DOHH2 (cell line): ENCODE measurements at regions not wholly inside any gene's neighbourhood (a gene's known extent, or its start where the extent isn't known, plus 50 kb on each side); places are given as distances from the start of the nearest gene placed in this dataset.

Experiments used
- EZH2phosphoT487 ChIP-seq: fragments of 200-600 bp; sonication (generic); IDR thresholded peaks from 2 replicates; pipeline ENCODE4 v1.6.1; 2017; ENCODE audit warnings: borderline replicate concordance, mild to moderate bottlenecking, antibody characterized with exemption, low read length, moderate library complexity, mixed read lengths
- TF ChIP-seq, protein P1 (sequence below): fragments of 200-600 bp; sonication (generic); IDR thresholded peaks from one replicate; pipeline ENCODE4 v1.5.1; 2014; ENCODE audit warnings: antibody characterized with exemption, mild to moderate bottlenecking, low read depth, low read length; ENCODE audit not compliant: poor library complexity, severe bottlenecking

GRCh38 chr4:104749062-104749461, 254.4 kb upstream of the CXXC4 start:
- TF ChIP-seq, protein P1, sequence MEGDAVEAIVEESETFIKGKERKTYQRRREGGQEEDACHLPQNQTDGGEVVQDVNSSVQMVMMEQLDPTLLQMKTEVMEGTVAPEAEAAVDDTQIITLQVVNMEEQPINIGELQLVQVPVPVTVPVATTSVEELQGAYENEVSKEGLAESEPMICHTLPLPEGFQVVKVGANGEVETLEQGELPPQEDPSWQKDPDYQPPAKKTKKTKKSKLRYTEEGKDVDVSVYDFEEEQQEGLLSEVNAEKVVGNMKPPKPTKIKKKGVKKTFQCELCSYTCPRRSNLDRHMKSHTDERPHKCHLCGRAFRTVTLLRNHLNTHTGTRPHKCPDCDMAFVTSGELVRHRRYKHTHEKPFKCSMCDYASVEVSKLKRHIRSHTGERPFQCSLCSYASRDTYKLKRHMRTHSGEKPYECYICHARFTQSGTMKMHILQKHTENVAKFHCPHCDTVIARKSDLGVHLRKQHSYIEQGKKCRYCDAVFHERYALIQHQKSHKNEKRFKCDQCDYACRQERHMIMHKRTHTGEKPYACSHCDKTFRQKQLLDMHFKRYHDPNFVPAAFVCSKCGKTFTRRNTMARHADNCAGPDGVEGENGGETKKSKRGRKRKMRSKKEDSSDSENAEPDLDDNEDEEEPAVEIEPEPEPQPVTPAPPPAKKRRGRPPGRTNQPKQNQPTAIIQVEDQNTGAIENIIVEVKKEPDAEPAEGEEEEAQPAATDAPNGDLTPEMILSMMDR = no peak
- TF ChIP-seq EZH2phosphoT487 = no peak
